ENCODE measurements at regions not wholly inside any gene's neighbourhood (a gene's known extent, or its start where the extent isn't known, plus 50 kb on each side); places are given as distances from the start of the nearest gene placed in this dataset.
"Not testable (repeated sequence)": the region's sequence is repeated elsewhere in the genome, so short reads cannot be mapped to it uniquely, and the experiment has no call there.

DNA sequence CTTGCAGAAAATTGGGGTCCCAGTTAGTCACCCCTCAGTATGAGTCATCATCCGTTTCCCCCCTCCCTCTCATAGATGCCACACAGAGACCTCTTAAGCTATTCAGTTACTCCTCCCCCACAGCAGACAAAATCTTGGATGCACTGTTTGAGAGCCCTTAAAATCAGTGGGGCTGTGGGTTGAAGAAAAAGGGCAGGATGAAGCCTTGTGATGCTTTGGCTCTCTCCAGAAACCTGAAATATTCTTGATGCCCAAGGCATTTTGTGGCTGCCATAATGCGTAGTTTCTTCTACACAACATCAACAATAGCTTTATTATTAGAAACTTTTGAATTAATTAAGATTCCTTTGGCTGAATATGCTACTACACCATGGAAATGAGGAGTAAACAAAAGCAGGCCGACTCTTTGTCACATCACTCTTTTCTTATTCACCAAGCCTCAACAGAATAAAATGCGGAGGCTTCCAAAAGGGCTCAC is 133.8 kb downstream of the MRPS30 start:
- DNase-seq (ENCODE audit: low read depth), result no peak

- no peak for DNase-seq (ENCODE audit: low read depth)
Measured at GRCh38 chr5:44943647-44944046, 134.9 kb downstream of the MRPS30 start.

DNA sequence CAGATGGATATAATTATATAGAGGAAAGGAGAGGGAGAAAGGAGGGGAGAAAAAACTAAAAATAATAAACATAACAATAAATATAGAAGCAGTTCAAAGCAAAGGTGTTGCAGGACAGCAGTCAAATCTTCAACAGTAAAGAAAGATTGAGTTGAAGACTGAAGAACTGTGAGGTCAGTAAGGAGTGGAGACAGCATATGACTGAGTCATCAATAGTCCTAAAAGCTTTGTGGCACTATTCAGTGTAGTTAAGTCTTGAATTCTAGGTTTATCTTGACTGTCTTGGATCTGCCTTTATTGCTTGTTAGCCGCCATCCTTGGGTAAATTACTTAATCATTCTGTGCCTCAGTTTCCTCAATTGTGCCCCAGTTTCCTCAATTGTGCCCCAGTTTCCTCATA is 137.0 kb downstream of the MRPS30 start:
- DNase-seq (ENCODE audit: low read depth), result no peak

- DNase-seq (ENCODE audit: low read depth), result no peak
Measured at GRCh38 chr5:44949687-44950086, 140.9 kb downstream of the MRPS30 start.

DNA sequence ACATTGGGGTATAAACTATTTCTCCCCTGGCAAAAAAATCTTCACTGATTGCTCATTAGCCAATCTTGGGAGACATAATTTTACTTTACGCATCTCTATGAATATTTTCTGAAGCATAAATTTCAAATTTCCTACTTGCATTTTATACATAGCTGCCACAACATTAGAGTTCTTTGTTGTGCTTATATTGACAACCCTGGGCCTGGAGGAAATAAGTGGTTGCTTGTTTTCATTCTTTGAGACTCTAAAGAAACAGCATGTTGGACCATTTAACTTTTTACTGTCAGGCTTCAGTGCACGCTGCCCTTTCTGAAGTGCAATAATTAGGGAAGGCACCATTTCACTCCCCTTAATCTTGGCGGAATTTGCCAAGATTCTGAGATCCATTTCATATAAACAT is 142.6 kb downstream of the MRPS30 start:
- DNase-seq (ENCODE audit: low read depth), result no peak

DNA sequence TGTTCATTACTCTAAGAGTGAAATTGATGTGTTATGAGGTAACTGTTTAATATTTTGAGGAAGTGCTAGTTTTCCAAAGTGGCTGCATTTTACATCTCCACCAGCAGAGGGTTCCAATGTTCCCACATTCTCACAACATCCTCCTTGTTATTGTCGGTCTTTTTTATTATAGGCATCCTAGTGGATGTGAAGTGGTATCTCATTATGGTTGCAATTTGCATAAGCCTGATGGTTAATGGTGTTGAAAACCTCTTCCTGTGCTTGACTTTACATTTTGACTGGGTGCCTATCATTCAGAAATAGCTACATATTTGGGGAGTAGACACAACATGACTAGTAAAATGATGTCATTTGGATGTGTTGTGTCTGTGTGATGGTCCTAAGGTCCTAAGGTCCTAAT is 143.6 kb downstream of the MRPS30 start:
- no peak for DNase-seq (ENCODE audit: low read depth)

DNA sequence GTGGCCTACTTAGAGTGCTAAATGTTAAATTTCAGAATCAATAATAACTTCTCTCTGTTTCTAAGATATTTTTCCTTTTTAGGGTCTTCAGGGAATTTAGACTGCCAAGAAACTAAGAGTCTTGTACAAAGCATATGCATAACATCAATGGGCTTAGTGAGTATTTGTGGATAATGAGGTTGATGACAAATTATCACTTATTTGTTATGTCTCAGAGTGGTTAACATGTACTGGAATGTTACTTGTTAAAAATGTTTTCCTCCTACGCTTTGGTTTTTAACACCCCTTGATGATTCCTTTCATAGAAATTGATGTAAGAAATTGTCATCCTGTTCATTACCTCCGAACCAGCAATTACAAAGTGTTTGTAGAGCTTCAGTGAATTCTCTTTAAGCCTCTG is 144.3 kb downstream of the MRPS30 start:
- no peak for DNase-seq (ENCODE audit: low read depth)

DNA sequence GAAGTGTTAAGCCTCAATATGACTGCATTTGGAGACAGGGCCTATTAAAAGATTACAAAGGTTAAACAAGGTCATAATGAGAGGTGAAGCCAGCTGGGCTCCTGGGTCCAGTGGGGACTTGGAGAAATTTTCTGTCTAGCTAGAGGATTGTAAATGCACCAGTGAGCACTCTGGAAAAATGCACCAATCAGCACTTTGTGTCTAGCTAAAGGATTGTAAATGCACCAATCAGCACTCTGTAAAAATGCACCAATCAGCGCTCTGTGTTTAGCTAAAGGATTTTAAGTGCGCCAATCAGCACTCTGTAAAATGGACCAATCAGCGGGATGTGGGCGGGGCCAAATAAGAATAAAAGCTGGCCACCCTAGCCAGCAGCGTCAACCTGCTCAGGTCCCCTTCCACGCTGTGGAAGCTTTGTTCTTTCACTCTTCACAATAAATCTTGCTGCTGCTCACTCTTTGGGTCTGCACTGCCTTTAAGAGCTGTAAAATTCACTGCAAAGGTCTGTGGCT is 150.3 kb downstream of the MRPS30 start:
- not testable (repeated sequence) for DNase-seq (ENCODE audit: low read depth)

- no peak for DNase-seq (ENCODE audit: low read depth)
Measured at GRCh38 chr5:44969825-44970224, 161.1 kb downstream of the MRPS30 start.

- not testable (repeated sequence) for DNase-seq (ENCODE audit: low read depth)
Measured at GRCh38 chr5:44970963-44971362, 162.2 kb downstream of the MRPS30 start.

- DNase-seq (ENCODE audit: low read depth), result no peak
Measured at GRCh38 chr5:44974813-44975212, 166.1 kb downstream of the MRPS30 start.

DNA sequence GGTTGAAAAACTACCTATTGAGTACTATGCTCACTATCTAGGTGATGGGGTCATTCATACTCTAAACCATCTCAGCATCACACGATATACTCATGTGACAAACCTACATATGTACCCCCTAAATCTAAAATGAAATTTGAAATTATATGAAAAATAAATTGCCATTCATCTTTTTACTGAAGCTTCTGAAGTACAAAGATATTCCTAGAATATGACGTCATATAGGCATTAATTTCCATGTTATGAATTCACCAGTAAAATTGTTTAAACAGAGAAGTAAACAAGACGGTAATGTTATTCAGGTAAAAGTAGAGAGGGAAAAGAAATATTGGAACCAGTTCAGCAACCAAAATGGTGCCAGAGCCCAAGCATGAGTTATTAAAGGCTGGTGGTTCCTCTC is 173.0 kb downstream of the MRPS30 start:
- DNase-seq (ENCODE audit: low read depth), result no peak

DNA sequence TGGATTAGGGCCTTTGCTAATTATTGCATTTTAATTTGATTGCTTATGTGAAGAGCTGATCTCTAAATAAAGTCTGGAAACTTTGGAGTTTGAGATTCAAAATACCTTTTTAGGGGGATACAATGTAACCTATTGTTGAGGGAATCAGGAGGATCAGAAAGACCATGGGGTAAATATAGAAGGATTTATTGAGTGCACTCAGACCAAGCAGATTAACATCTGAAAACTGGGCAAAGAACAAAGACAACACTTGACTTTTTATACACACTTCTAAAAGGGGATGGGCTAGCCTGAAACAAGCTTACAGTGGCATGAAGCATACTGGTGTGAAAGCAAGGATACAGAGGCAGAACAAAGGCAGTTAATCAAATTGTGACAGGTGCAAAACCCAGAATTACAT is 174.3 kb downstream of the MRPS30 start:
- no peak for DNase-seq (ENCODE audit: low read depth)

- no peak for DNase-seq (ENCODE audit: low read depth)
Measured at GRCh38 chr5:44987026-44987425, 178.3 kb downstream of the MRPS30 start.

DNA sequence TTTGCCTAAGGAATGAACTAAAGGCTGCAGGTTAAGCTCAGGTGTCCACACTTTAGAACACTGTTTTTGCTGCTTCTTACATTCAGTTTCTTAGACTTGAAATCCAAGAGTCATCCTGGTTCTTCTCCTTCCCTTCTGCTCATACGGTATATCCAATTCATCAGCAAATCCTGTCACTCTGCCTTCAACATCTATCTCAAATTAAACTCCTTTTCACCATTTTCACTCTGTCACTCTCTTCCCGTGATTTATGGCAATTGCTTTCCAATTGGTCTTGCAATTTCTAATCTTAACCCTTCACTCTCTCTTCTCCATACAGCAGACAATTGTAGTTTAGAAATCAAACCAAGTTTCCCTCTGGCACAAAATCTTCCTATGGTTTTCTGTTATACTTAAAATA is 182.9 kb downstream of the MRPS30 start:
- no peak for DNase-seq (ENCODE audit: low read depth)

DNA sequence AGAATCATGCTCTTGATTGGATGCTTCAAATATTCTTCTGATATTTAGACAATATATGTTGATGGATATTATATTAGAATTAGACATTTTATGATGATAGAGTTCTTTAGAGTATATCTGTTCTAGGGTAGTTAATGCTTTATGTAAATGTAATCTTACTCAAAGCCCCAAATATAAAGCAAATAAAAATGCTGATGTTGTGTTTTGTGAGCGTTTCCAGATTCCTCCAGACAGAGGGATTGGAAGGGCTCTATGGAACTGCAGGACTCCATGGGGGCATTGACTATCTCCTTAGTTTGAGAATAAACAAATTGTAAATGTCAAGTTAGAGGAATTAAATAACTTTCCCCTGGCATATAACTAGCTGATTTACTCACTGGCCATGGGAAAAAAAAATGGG is 184.5 kb downstream of the MRPS30 start:
- no peak for DNase-seq (ENCODE audit: low read depth)

- no peak for DNase-seq (ENCODE audit: low read depth)
Measured at GRCh38 chr5:44997506-44997905, 188.8 kb downstream of the MRPS30 start.

DNA sequence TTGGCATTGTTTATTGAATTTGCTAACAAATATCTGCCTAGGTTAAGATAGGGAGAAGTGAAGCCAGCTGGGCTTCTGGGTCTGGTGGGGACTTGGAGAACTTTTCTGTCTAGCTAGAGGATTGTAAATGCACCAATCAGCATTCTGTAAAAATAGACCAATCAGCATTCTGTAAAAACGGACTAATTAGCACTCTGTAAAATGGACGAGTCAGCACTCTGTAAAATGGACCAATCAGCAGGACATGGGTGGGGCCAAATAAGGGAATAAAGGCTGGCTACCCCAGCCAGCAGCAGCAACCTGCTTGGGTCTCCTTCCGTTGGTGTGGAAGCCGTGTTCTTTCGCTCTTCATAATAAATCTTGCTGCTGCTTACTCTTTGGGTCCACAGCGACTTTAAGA is 198.4 kb downstream of the MRPS30 start:
- not testable (repeated sequence) for DNase-seq (ENCODE audit: low read depth)

- no peak for DNase-seq (ENCODE audit: low read depth)
Measured at GRCh38 chr5:45017568-45017967, 208.8 kb downstream of the MRPS30 start.

DNA sequence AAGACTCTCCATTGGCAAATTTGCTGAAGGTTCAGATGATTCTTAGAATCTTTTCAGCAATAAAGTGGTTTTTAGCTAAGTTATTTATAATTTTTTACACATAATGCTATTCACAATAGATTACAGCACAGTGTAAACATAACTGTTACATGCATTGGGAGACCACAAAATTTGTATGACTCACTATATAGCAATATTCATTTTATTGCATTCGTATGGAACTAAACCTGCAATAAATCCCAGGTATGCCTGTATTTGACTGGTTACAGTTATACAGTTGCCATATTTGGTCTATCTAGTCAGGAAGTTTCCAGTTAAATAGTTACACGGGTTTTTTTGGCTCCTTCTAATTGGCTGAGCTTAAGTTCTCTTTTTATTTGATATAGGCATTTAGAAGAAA is 220.8 kb downstream of the MRPS30 start:
- DNase-seq (ENCODE audit: low read depth), result no peak

GRCh38 chr5:45035991-45036390 is 227.2 kb downstream of the MRPS30 start:
- no peak for DNase-seq (ENCODE audit: low read depth)

DNA sequence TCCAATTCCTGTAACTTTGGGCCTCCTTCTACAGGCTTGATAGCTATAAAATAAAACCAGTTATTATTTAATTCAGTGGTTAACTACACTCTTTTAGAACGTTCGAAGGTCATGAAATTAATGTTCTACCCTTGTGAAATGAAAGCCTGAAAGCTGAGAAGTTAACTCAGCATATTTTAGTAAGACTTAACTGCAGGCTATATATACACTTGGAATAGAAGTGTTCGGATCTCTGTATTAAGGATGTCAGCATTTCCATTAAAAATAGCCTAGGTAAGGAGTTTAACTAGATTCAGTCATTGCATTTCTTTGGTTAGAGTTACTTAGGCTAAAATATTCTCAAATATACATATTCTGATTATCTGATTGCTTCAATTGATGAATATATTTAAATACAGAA is 229.2 kb downstream of the MRPS30 start:
- no peak for DNase-seq (ENCODE audit: low read depth)

- no peak for DNase-seq (ENCODE audit: low read depth)
Measured at GRCh38 chr5:45038366-45038987, 229.7 kb downstream of the MRPS30 start.

GRCh38 chr5:45042283-45042682 is 233.5 kb downstream of the MRPS30 start:
- no peak for DNase-seq (ENCODE audit: low read depth)
